Muscle layer of colon (tissue), 2 donors: ENCODE measurements at regions not wholly inside any gene's neighbourhood (a gene's known extent, or its start where the extent isn't known, plus 50 kb on each side); places are given as distances from the start of the nearest gene placed in this dataset.
"Not testable (repeated sequence)": the region's sequence is repeated elsewhere in the genome, so short reads cannot be mapped to it uniquely, and the experiment has no call there.

Source experiments
- H3K27ac ChIP-seq: one replicate; pipeline ENCODE4 v1.7.0; 2013; ENCODE audit warnings: low read depth, mild to moderate bottlenecking, low read length, moderate library complexity
- H3K27me3 ChIP-seq, 2 donors: one replicate each; pipeline ENCODE4 v1.7.0; 2013; ENCODE audit warnings: low read length in 2 of 2, mild to moderate bottlenecking in 2 of 2; ENCODE audit not compliant: insufficient read depth in 2 of 2, control insufficient read depth in 1 of 2
- H3K36me3 ChIP-seq: one replicate; pipeline ENCODE4 v1.7.0; 2013; ENCODE audit warnings: mild to moderate bottlenecking, low read length; ENCODE audit not compliant: insufficient read depth
- H3K4me1 ChIP-seq: one replicate; pipeline ENCODE4 v1.7.0; 2013; ENCODE audit warnings: mild to moderate bottlenecking, low read length; ENCODE audit not compliant: insufficient read depth
- H3K4me3 ChIP-seq, 2 donors: one replicate each; pipeline ENCODE4 v1.7.0; 2013; ENCODE audit warnings: low read length in 2 of 2, low read depth in 1 of 2, mild to moderate bottlenecking in 1 of 2, moderate library complexity in 1 of 2
- H3K9ac ChIP-seq: one replicate; pipeline ENCODE4 v1.7.0; 2013; ENCODE audit warnings: low read length
- H3K9me3 ChIP-seq: one replicate; pipeline ENCODE4 v1.7.0; 2013; ENCODE audit warnings: mild to moderate bottlenecking, low read length
- donor health status: abdominal sarcoma.
- donor health status: Adenocarcinoma of cecum.

DNA sequence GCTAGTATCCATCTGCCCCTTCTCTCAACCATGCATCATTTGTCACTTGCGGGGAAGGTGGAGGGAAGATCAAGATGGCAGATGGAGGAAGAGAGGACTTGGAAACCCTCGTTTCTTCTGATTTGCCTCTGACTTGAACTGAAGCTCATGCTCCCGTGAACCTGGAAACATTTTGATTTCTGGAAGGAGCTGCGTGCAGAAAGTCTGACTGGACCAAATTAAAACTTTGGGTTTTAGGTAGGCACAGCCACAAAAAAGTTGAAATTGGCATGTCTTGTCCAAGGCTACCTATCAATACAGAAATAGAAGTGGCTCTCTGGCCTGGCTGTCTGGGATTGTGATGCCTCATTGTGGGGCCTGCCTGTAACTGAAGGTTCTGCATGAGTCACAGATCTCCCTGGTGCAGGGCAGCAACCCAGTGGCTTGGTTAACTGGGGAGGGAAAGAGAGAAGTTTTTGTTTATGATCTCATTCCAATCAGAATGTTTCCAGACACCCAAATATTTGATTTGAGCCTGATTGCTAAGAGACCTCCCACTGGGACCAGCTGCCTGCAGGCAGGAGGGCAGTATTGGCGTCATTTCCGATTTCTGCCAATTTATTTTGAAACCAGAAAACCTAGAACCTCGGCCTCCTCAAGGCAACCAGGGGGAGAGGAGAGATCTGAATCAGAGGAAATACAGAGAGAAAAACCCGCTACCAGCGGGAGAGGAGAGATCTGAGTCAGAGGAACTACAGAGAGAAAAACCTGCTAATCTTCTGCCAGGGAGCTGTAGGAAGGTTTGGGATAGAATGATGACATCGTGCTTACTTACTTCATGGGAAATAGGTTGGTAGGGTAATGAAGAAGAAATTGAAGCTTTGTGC lies 363.6 kb downstream of the ANKRD30A start:
- Histone ChIP-seq H3K36me3 (no peaks in the 10 kb centered on the region), H3K27ac (no peak overlapping the region), H3K4me3 (no peak overlapping the region), H3K27me3 (no peaks in the 10 kb centered on the region), H3K9me3 (no peaks in the 10 kb centered on the region), H3K9ac (no peak overlapping the region), H3K4me1 (no peaks in the 10 kb centered on the region)

DNA sequence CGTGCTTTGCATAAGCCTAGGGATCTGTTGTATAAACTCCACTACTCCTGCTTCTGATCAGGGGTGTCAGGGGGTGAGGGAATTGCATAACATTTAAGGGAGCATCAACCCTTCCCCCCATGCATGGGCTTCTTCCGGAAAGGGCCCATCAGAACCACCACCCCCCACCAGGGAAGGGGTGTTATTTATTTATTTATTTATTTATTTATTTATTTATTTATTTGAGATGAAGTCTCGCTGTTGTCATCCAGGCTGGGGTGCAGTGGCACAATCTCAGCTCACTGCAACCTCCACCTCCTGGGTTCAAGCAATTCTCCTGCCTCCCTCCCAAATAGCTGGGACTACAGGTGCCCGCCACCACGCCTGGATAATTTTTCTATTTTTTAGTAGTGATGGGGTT lies 355.2 kb downstream of the ANKRD30A start:
- H3K4me1 ChIP-seq, H3K9me3 ChIP-seq, H3K27me3 ChIP-seq, H3K36me3 ChIP-seq, H3K4me3 ChIP-seq, H3K9ac ChIP-seq, H3K27ac ChIP-seq: not testable (repeated sequence)

DNA sequence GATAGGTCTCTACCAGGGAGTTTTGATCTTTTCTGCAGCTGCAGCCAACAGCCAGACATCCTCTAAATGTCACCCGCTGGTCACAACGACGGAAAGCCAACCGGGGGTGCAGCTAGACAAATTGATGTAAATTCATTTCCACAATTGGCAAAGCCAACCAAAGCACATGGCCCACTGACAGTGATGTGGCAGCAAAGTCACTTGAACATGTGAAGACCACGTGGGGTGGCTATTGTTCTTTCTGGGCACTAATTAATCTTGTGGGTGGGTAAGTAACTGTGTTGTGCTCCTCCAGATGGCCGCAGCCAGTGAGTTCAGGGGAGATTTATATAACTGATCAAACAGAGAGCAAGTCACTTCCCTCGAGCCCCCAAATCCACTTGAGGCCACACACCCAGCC lies 354.1 kb downstream of the ANKRD30A start:
- H3K27me3 ChIP-seq, result no peaks in the 10 kb centered on the region
- H3K9me3 ChIP-seq, result no peaks in the 10 kb centered on the region
- H3K4me1 ChIP-seq, result no peaks in the 10 kb centered on the region
- no peak overlapping the region for H3K4me3 ChIP-seq
- H3K9ac ChIP-seq, result no peak overlapping the region
- H3K27ac ChIP-seq, result no peak overlapping the region
- no peaks in the 10 kb centered on the region for H3K36me3 ChIP-seq

DNA sequence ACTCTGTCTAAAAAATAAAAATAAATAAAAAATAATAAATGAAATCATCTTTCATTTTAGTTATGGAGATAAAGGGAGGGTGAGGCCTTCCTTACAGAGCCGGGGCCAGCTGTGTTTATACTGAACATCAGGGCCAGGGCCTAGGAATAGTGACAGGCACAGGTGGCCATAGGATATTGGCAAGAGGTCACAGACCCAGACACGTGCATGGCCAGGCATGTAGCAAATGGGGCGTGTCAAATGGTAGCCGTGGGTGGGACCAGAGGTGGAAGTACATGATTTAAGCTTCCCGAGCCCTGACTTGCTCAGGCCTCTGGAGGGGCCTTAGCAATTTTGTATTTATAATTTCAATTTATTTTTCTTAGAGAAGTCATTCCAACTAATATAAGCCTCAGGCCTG lies 353.0 kb downstream of the ANKRD30A start:
- Histone ChIP-seq H3K9ac (no peak overlapping the region), H3K27me3 (no peaks in the 10 kb centered on the region), H3K36me3 (no peaks in the 10 kb centered on the region), H3K4me1 (no peaks in the 10 kb centered on the region), H3K27ac (no peak overlapping the region), H3K4me3 (no peak overlapping the region), H3K9me3 (no peaks in the 10 kb centered on the region)

DNA sequence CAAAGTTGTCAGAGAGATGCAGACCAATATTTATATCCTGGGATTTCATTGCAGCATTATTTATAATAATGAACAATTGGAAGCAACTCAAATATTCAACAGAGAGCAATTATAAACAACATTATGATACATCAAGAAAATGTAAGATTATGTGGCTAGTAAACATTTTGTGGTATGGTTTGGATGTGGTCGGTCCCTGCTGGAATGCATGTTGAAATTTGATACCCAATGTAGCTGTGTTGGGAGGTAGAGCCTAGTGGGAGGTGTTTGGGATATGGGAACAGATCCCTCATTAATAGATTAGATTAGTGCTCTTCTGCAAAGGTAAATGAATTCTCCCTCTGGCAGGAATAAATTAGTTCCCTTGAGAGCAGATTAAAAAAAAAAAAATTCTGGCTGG lies 350.9 kb downstream of the ANKRD30A start:
- Histone ChIP-seq H3K9ac (no peak overlapping the region), H3K9me3 (no peaks in the 10 kb centered on the region), H3K27me3 (no peaks in the 10 kb centered on the region), H3K36me3 (no peaks in the 10 kb centered on the region), H3K4me1 (no peaks in the 10 kb centered on the region), H3K4me3 (no peak overlapping the region), H3K27ac (no peak overlapping the region)

DNA sequence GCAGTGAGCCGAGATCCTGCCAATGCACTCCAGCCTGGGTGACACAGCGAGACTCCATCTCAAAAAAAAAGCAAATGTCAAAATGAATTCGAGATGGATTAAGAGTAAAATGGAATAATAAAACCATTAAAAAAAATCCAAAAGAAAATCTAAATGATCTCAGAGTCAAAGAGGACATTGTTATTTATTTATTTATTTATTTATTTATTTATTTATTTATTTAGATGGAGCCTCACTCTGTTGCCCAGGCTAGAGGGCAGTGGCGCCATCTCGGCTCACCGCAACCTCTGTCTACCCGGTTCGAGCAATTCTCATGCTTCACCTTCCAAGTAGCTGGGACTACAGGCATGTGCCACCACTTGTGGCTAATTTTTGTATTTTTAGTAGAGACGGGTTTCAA lies 349.2 kb downstream of the ANKRD30A start:
- Histone ChIP-seq H3K9ac (no peak overlapping the region), H3K4me1 (no peaks in the 10 kb centered on the region), H3K27ac (no peak overlapping the region), H3K27me3 (no peaks in the 10 kb centered on the region), H3K36me3 (no peaks in the 10 kb centered on the region), H3K4me3 (no peak overlapping the region), H3K9me3 (no peaks in the 10 kb centered on the region)

DNA sequence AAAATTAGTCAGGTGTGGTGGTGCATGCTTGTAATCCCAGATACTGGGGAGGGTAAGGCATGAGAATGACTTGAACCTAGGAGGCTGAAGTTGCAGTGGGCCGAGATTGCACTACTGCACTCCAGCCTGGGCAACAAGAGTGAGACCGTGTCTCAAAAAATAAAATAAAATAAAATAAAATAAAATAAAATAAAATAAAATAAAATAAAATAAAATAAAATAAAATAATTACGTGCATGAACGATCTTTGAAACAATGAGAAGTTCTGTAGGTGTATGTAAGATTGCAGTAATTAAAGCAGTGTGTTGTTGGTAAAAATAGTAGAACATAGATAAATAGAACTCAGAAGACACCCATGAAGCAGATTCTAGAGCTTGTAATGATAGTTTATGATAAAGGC lies 348.5 kb downstream of the ANKRD30A start:
- H3K9ac ChIP-seq, result no peak overlapping the region
- no peak overlapping the region for H3K4me3 ChIP-seq
- H3K27ac ChIP-seq, result no peak overlapping the region
- no peaks in the 10 kb centered on the region for H3K9me3 ChIP-seq
- H3K36me3 ChIP-seq, result no peaks in the 10 kb centered on the region
- no peaks in the 10 kb centered on the region for H3K4me1 ChIP-seq
- no peaks in the 10 kb centered on the region for H3K27me3 ChIP-seq

DNA sequence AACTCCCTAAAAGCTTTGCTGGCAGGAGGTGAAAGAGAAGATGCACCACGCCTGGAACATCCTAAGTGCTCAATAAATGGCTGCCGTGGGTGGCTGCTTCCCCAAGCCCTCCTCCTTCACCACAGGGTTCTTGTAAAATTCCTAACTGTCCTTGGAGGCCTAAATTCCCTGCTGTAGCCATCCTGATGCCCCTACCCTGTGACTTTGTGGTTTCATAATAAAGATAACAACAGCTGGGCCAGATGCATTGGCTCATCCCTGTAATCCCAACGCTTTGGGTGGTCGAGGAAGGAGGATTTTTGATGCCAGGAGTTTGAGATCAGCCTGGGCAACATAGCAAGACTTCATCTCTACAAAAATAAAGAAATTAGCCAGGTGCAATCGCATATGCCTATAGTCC lies 341.8 kb downstream of the ANKRD30A start:
- H3K27me3 ChIP-seq, result no peaks in the 10 kb centered on the region
- no peak overlapping the region for H3K27ac ChIP-seq
- H3K9me3 ChIP-seq, result no peaks in the 10 kb centered on the region
- H3K36me3 ChIP-seq, result no peaks in the 10 kb centered on the region
- H3K4me3 ChIP-seq, result no peak overlapping the region
- H3K9ac ChIP-seq, result no peak overlapping the region
- no peaks in the 10 kb centered on the region for H3K4me1 ChIP-seq

DNA sequence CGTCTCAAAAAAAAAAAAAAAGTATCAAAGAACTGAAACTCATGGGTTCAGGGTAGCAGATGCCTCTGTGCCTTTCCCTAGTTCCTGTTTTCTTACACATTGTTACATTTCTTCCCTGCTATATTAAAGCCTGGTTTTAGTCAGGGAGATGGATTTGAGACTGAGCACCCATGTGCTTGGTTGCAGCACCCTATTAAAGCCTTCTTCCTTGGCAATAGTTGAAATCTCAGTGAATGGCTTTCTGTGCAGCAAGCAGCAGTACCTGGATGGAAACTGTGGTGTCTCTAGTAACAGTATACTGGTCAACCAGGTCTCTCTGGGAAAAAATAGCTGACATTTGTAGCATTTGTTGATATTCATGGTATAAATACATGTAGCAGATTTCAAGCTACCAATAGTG lies 331.1 kb downstream of the ANKRD30A start:
- no peaks in the 10 kb centered on the region for H3K9me3 ChIP-seq
- no peaks in the 10 kb centered on the region for H3K27me3 ChIP-seq
- H3K27ac ChIP-seq, result no peak overlapping the region
- no peak overlapping the region for H3K4me3 ChIP-seq
- no peaks in the 10 kb centered on the region for H3K36me3 ChIP-seq
- H3K4me1 ChIP-seq, result no peaks in the 10 kb centered on the region
- H3K9ac ChIP-seq, result no peak overlapping the region

DNA sequence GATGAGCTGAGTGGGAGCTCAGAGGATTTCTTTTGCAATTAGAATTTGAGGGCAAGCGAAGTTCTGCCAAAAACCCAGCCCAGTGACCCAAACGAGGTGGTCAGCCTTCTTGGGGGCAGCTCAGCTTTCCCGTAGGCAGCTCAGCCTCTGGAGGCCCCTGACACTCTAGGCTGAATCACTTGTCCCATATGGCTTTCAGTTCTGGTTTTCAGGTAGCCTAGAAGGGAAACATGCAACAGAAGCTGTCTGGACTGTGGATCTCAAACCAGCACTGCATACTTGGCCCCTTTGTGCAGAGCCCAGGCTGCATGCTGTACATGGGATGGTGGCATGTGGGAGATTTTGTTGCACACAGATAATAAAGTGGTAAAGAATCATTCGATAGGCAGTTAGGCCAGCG lies 322.8 kb downstream of the ANKRD30A start:
- H3K9me3 ChIP-seq, result no peaks in the 10 kb centered on the region
- H3K36me3 ChIP-seq, result no peaks in the 10 kb centered on the region
- no peak overlapping the region for H3K9ac ChIP-seq
- H3K4me3 ChIP-seq, result no peak overlapping the region
- no peak overlapping the region for H3K27ac ChIP-seq
- no peaks in the 10 kb centered on the region for H3K27me3 ChIP-seq
- no peaks in the 10 kb centered on the region for H3K4me1 ChIP-seq

DNA sequence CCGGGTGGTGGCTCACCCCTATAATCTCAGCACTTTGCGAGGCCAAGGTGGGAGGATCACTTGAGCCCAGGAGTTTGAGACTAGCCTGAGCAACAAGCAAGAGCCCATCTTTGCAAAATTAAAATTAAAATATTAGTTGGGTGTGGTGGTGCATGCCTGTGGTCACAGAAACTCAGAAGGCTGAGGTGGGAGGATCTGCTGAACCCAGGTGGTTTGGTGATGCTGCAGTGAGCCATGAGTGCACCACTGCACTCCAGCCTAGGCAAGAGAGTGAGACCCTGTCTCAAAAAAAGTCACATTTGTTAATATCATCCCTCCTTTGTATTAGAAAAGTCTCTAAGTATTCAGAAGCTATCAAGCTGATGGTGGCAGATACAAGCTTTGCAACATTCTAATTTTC lies 317.5 kb downstream of the ANKRD30A start:
- H3K4me3 ChIP-seq, result no peak overlapping the region
- H3K27me3 ChIP-seq, result no peaks in the 10 kb centered on the region
- H3K4me1 ChIP-seq, result no peaks in the 10 kb centered on the region
- no peak overlapping the region for H3K9ac ChIP-seq
- H3K27ac ChIP-seq, result no peak overlapping the region
- H3K9me3 ChIP-seq, result no peaks in the 10 kb centered on the region
- H3K36me3 ChIP-seq, result no peaks in the 10 kb centered on the region

DNA sequence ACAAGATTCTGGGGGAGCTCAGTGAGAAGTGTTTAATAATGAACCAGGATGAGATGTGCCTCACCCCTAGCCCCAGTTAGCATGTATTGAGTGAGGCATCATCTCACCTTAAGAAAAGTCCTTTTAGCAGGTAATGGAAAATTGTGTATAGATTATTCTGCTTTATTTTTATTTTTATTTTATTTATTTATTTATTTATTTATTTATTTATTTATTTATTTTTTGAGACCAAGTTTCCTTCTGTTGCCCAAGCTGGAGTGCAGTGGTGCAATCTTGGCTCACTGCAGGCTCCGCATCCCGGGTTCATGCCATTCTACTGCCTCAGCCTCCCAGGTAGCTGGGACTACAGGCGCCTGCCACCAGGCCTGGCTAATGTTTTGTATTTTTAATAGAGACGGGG lies 315.8 kb downstream of the ANKRD30A start:
- not testable (repeated sequence) for H3K36me3 ChIP-seq, H3K4me3 ChIP-seq, H3K9ac ChIP-seq, H3K27ac ChIP-seq, H3K27me3 ChIP-seq, H3K4me1 ChIP-seq, H3K9me3 ChIP-seq
